Right atrium auricular region (tissue), 2 donors: ENCODE measurements at regions not wholly inside any gene's neighbourhood (a gene's known extent, or its start where the extent isn't known, plus 50 kb on each side); places are given as distances from the start of the nearest gene placed in this dataset.

ENCODE experiments used
- DNase-seq: peaks from one replicate; pipeline ENCODE4 v3.0.0-alpha.2; 2019; ENCODE audit warnings: low spot score
- H3K27ac ChIP-seq, 2 donors: fragments of 200-600 bp; sonication (generic); 1 replicate in 1 of 2; 2 replicates in 1 of 2; pipeline ENCODE4 v1.5.1; 2016 to 2019
- H3K27me3 ChIP-seq, 2 donors: fragments of 200-600 bp; sonication (generic); one replicate each; pipeline versions ENCODE4 v1.5.1 to v1.6.0; 2017 to 2019
- H3K36me3 ChIP-seq: fragments of 200-600 bp; sonication (generic); one replicate; pipeline ENCODE4 v1.5.1; 2016
- H3K4me1 ChIP-seq, 2 donors: fragments of 200-600 bp; sonication (generic); one replicate each; pipeline versions ENCODE4 v1.5.1 to v1.6.0; 2017 to 2019
- H3K4me3 ChIP-seq, 2 donors: fragments of 200-600 bp; sonication (generic); 1 replicate in 1 of 2; 2 replicates in 1 of 2; pipeline ENCODE4 v1.5.1; 2017 to 2019; ENCODE audit warnings: mild to moderate bottlenecking in 1 of 2, moderate library complexity in 1 of 2
- H3K9me3 ChIP-seq, 2 donors: fragments of 200-600 bp; sonication (generic); one replicate each; pipeline ENCODE4 v1.5.1; 2019
- TF ChIP-seq, protein P1 (sequence below), 2 donors: fragments of 200-600 bp; sonication (generic); IDR thresholded peaks; one replicate each; pipeline ENCODE4 v1.5.1; 2019; ENCODE audit warnings: antibody characterized with exemption in 2 of 2

DNA sequence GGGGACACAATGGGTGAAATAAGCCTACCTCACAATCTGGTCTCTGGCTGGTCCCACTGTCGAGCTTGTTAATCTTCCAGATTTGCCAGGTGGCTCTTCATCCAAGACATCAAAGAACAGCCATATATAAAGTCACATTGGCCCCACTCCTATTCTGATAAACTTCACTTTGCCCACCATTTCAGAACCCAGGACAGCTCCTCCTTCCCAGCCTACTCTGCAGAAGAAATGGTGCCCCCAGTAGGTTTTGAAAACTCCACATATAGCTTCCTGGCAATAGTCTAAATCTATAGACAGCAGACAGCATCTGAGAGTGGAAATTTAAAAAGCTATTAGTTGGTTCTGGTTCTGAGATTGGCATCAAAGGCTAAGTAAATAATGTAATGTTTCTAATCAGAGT is 143.1 kb upstream of the PCSK2 start:
- TF ChIP-seq, protein P1, sequence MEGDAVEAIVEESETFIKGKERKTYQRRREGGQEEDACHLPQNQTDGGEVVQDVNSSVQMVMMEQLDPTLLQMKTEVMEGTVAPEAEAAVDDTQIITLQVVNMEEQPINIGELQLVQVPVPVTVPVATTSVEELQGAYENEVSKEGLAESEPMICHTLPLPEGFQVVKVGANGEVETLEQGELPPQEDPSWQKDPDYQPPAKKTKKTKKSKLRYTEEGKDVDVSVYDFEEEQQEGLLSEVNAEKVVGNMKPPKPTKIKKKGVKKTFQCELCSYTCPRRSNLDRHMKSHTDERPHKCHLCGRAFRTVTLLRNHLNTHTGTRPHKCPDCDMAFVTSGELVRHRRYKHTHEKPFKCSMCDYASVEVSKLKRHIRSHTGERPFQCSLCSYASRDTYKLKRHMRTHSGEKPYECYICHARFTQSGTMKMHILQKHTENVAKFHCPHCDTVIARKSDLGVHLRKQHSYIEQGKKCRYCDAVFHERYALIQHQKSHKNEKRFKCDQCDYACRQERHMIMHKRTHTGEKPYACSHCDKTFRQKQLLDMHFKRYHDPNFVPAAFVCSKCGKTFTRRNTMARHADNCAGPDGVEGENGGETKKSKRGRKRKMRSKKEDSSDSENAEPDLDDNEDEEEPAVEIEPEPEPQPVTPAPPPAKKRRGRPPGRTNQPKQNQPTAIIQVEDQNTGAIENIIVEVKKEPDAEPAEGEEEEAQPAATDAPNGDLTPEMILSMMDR (IDR thresholded peaks at IDR 0.05), result no peak
- Histone ChIP-seq H3K36me3 (no peaks in the 10 kb centered on the region), H3K4me1 (no peaks in the 10 kb centered on the region), H3K9me3 (no peaks in the 10 kb centered on the region), H3K4me3 (no peak overlapping the region), H3K27ac (no peak overlapping the region), H3K27me3 (no peaks in the 10 kb centered on the region)
- no peak for DNase-seq

DNA sequence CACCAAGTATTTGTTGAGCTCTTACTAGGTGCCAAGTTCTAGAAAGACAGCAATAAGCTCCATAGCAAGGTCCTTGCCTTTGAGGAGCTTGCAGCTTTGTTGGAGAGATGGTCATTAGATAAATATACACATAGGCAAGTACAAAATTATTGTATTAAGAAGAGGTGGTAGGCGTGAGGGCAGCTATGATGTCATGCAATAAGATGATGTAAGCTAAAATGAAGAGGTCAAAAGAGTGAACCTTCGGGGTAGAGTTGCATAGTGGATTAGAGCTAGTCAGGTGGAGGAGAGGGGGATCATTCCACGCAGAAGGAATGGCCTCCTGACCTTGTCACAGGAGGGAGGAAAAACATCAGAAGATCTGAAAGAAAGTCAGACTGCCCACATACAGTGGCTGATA is 141.9 kb upstream of the PCSK2 start:
- Histone ChIP-seq H3K27me3 (no peaks in the 10 kb centered on the region), H3K9me3 (no peaks in the 10 kb centered on the region), H3K27ac (no peak overlapping the region), H3K4me1 (no peaks in the 10 kb centered on the region), H3K4me3 (no peak overlapping the region), H3K36me3 (no peaks in the 10 kb centered on the region)
- DNase-seq, result no peak
- TF ChIP-seq, protein P1 (IDR thresholded peaks at IDR 0.05), result no peak

DNA sequence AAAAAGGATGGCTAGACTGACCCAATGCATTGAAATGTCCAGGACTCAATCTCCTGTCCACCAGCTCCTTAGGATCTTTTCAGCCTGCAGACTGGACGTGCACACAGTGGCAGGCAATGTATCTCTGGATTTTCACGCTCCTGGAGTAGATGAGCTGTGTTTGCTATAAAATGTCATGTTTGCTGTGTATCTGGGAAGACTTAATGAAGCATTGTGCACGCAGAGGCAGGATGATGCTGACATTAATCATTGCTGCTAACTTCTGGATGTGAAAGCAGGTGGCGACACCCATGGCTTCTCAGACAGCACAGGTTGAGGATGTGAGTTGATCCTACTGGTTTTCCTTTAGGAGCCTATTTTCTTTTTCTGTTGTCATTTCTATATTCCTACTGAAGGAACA is 133.1 kb upstream of the PCSK2 start:
- TF ChIP-seq, protein P1 (IDR thresholded peaks at IDR 0.05), result no peak
- Histone ChIP-seq H3K4me3 (no peak overlapping the region), H3K36me3 (no peaks in the 10 kb centered on the region), H3K4me1 (no peaks in the 10 kb centered on the region), H3K27ac (no peak overlapping the region), H3K9me3 (no peaks in the 10 kb centered on the region), H3K27me3 (no peaks in the 10 kb centered on the region)
- DNase-seq, result no peak

DNA sequence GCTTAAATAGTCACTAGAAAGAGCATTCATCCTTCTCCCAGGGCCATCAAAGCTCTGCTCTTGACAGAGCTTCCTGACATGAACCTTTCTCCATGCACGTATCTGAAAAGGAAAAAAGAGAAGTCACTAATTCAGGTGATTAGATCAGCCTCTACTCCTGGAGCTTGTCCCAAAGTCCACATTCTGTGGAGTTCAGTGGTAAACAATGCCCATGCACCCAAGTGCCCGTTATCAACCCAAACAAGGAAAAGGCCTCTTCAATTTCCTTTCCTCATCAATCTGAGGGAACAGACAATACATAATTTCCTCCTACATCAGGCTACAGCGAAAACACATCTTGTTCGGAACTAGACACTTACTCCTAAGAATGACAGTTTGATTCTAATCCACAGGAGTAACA is 129.2 kb upstream of the PCSK2 start:
- Histone ChIP-seq H3K9me3 (no peaks in the 10 kb centered on the region), H3K27me3 (no peaks in the 10 kb centered on the region), H3K27ac (no peak overlapping the region), H3K36me3 (no peaks in the 10 kb centered on the region), H3K4me1 (no peaks in the 10 kb centered on the region), H3K4me3 (no peak overlapping the region)
- no peak for DNase-seq
- TF ChIP-seq, protein P1 (IDR thresholded peaks at IDR 0.05), result no peak

DNA sequence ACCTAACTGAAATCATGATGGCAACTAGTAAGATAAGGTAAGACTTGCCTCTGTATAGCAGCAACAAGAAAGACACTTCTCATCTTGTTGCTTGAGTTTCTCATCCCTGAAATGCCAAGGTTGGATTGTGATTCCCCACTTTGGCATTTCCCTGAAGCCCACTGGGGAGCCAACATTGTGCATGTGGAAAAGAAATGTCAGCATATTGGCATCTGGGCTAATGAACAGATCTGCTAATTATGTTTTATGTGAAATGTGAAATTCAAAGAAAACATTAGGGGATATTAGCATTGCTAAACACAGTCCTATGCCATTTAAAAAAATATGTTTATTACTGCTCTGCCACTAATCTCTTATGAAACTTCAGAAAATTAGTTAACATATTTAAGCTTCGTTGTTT is 126.3 kb upstream of the PCSK2 start:
- Histone ChIP-seq H3K4me3 (no peak overlapping the region), H3K36me3 (no peaks in the 10 kb centered on the region), H3K27me3 (no peaks in the 10 kb centered on the region), H3K4me1 (no peaks in the 10 kb centered on the region), H3K27ac (no peak overlapping the region), H3K9me3 (no peaks in the 10 kb centered on the region)
- DNase-seq, result no peak
- TF ChIP-seq, protein P1 (IDR thresholded peaks at IDR 0.05), result no peak

DNA sequence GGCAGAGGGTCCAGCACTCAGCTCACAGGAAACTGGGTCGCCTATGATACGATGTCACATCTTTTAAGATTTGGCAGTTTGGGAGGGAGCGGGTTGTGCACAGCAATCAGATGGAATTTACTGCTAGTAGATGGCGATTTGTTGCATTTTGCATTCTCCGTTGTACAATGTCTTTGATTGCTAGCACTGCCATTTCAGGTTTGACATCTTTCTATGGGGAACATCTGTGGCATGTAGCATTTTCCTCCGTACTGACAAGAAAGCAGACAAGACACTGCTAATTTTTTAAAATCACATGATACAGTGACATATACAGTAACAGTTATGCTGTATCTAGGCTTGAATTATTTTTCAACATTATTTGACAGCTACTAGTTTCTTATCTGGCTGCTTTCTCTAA is 119.7 kb upstream of the PCSK2 start:
- DNase-seq, result no peak
- Histone ChIP-seq H3K4me1 (no peaks in the 10 kb centered on the region), H3K27ac (no peak overlapping the region), H3K4me3 (no peak overlapping the region), H3K27me3 (no peaks in the 10 kb centered on the region), H3K36me3 (no peaks in the 10 kb centered on the region), H3K9me3 (peaks cover 0 to 4% of the 10 kb centered on the region in 2 donors)
- TF ChIP-seq, protein P1 (IDR thresholded peaks at IDR 0.05), result no peak
